ENCODE measurements at regions not wholly inside any gene's neighbourhood (a gene's known extent, or its start where the extent isn't known, plus 50 kb on each side); places are given as distances from the start of the nearest gene placed in this dataset.
A peak's percentile ranks its signal among the peaks of the same experiment; 100 is the strongest.
"Not testable (repeated sequence)": the region's sequence is repeated elsewhere in the genome, so short reads cannot be mapped to it uniquely, and the experiment has no call there.

- Mint-ChIP-seq H3K27ac (peak overlapping the region in 1 of 6 donors; percentile 58), H3K4me3 (no peak overlapping the region), H3K9me3 (peaks cover 1 to 22% (median 7%) of the 10 kb centered on the region in 7 donors), H3K27me3 (no peaks in the 10 kb centered on the region), H3K36me3 (no peaks in the 10 kb centered on the region), H3K4me1 (no peaks in the 10 kb centered on the region)
- ATAC-seq (ENCODE audit: low read depth in 2 of 2) = no peak
- DNase-seq = no peak
Observed at GRCh38 chrX:95974890-95975289, 709.8 kb upstream of the DIAPH2 start.

GRCh38 chrX:95995583-95995982, 689.1 kb upstream of the DIAPH2 start:
- Mint-ChIP-seq H3K9me3 (peaks cover 0 to 8% (median 0%) of the 10 kb centered on the region in 7 donors), H3K36me3 (no peaks in the 10 kb centered on the region), H3K27me3 (no peaks in the 10 kb centered on the region), H3K27ac (no peak overlapping the region), H3K4me1 (no peaks in the 10 kb centered on the region), H3K4me3 (no peak overlapping the region)
- ATAC-seq (ENCODE audit: low read depth in 2 of 2) = no peak
- DNase-seq = no peak

- no peak overlapping the region for H3K27ac Mint-ChIP-seq
- ATAC-seq (ENCODE audit: low read depth in 2 of 2) = no peak
- no peaks in the 10 kb centered on the region for H3K36me3 Mint-ChIP-seq
- no peak overlapping the region for H3K4me3 Mint-ChIP-seq
- peaks cover 0 to 8% (median 0%) of the 10 kb centered on the region in 7 donors for H3K9me3 Mint-ChIP-seq
- H3K4me1 Mint-ChIP-seq = no peaks in the 10 kb centered on the region
- DNase-seq = no peak
- H3K27me3 Mint-ChIP-seq = no peaks in the 10 kb centered on the region
Observed at GRCh38 chrX:95996294-95996693, 688.3 kb upstream of the DIAPH2 start.

GRCh38 chrX:96002431-96002830, 682.2 kb upstream of the DIAPH2 start:
- Mint-ChIP-seq H3K36me3 (no peaks in the 10 kb centered on the region), H3K27ac (no peak overlapping the region), H3K27me3 (no peaks in the 10 kb centered on the region), H3K4me3 (no peak overlapping the region), H3K4me1 (no peaks in the 10 kb centered on the region), H3K9me3 (peaks cover 0 to 9% (median 2%) of the 10 kb centered on the region in 7 donors)
- ATAC-seq (ENCODE audit: low read depth in 2 of 2) (no peak), DNase-seq (no peak)

GRCh38 chrX:96004386-96004785, 680.3 kb upstream of the DIAPH2 start:
- no peaks in the 10 kb centered on the region for H3K36me3 Mint-ChIP-seq
- H3K4me1 Mint-ChIP-seq = no peaks in the 10 kb centered on the region
- H3K27me3 Mint-ChIP-seq = no peaks in the 10 kb centered on the region
- DNase-seq (no peak), ATAC-seq (ENCODE audit: low read depth in 2 of 2) (no peak)
- no peak overlapping the region for H3K27ac Mint-ChIP-seq
- peaks cover 0 to 9% (median 0%) of the 10 kb centered on the region in 7 donors for H3K9me3 Mint-ChIP-seq
- H3K4me3 Mint-ChIP-seq = no peak overlapping the region

DNA sequence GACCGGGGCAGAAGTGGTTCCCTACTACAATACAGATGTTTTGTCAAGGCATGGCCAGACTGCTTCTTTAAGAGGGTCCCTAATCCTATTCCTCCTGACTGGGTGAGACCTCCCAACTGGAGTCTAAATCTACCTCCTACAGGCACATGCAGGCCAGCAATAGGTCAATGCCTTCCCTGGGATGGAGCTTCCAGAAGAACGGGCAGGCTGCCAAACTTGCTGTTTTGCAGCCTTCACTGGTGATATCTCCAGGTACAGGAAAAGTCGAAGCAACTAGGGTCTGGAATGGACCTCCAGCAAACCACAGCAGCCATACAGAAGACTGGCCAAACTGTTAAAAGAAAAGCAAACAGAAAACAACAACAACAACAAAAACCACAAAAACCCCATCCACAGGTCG, 678.4 kb upstream of the DIAPH2 start:
- H3K27me3 Mint-ChIP-seq = no peaks in the 10 kb centered on the region
- DNase-seq (no peak), ATAC-seq (ENCODE audit: low read depth in 2 of 2) (no peak)
- no peaks in the 10 kb centered on the region for H3K4me1 Mint-ChIP-seq
- H3K27ac Mint-ChIP-seq = no peak overlapping the region
- H3K9me3 Mint-ChIP-seq = peaks cover 0 to 11% (median 4%) of the 10 kb centered on the region in 7 donors
- H3K4me3 Mint-ChIP-seq = no peak overlapping the region
- H3K36me3 Mint-ChIP-seq = no peaks in the 10 kb centered on the region

DNA sequence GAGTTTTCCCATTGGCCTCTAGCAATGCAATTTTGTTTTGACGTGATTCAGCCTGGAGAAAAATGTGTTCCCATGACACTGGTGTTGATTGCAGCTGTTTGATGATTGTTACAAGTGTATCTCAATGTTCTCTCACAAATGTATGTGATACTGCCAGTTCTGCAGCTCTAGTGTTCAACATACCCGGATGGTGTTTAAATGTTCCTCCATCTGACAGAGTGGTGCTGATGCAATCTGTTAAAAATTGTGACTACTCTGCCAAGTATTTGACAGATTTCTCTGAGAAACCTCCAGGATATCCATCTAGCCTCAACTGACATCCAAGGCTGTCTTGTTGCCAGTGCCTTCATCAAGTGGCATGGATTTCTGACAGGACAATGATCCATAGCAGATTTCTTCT, 657.2 kb upstream of the DIAPH2 start:
- H3K27me3 Mint-ChIP-seq = no peaks in the 10 kb centered on the region

DNA sequence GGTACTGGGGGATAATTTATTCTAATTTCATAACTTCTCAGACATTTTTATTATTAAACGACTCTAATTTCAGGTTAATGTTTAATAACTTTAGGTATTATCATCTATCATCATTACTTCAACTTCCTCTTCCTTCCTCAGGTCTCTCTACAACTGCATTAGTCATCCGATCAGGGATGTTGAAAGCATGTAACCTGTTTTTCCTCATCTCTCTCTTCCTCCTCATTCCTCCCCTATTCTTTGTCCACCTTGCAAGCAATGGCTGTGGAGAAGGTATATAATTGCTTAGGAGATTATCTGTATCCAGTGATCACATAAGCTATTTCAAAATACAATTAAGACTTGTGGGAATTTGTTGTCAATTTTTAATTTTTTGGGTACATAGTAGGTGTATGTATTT, 632.6 kb upstream of the DIAPH2 start:
- Mint-ChIP-seq H3K27ac (no peak overlapping the region), H3K4me3 (peak overlapping the region in 1 of 8 donors; percentile 16), H3K27me3 (no peaks in the 10 kb centered on the region), H3K9me3 (peaks cover 0 to 17% (median 4%) of the 10 kb centered on the region in 7 donors), H3K4me1 (no peaks in the 10 kb centered on the region), H3K36me3 (no peaks in the 10 kb centered on the region)
- no peak for DNase-seq
- no peak for ATAC-seq (ENCODE audit: low read depth in 2 of 2)

More for the DNA sequence above, 657.2 kb upstream of the DIAPH2 start:
- Mint-ChIP-seq H3K27ac (no peak overlapping the region), H3K4me3 (no peak overlapping the region), H3K9me3 (peaks cover 0 to 24% (median 4%) of the 10 kb centered on the region in 7 donors), H3K36me3 (no peaks in the 10 kb centered on the region), H3K4me1 (no peaks in the 10 kb centered on the region)
- DNase-seq (no peak), ATAC-seq (ENCODE audit: low read depth in 2 of 2) (no peak)

GRCh38 chrX:96081891-96082290, 602.8 kb upstream of the DIAPH2 start:
- no peak for DNase-seq
- Mint-ChIP-seq H3K36me3 (no peaks in the 10 kb centered on the region), H3K27ac (no peak overlapping the region), H3K4me3 (no peak overlapping the region), H3K9me3 (peaks cover 0 to 18% (median 4%) of the 10 kb centered on the region in 7 donors), H3K4me1 (no peaks in the 10 kb centered on the region), H3K27me3 (no peaks in the 10 kb centered on the region)
- ATAC-seq (ENCODE audit: low read depth in 2 of 2) = no peak

GRCh38 chrX:96094616-96095015, 590.0 kb upstream of the DIAPH2 start:
- Mint-ChIP-seq H3K27ac (no peak overlapping the region), H3K9me3 (peaks cover 0 to 17% (median 8%) of the 10 kb centered on the region in 7 donors), H3K4me3 (no peak overlapping the region), H3K4me1 (no peaks in the 10 kb centered on the region), H3K36me3 (no peaks in the 10 kb centered on the region), H3K27me3 (no peaks in the 10 kb centered on the region)
- no peak for DNase-seq
- ATAC-seq (ENCODE audit: low read depth in 2 of 2) = no peak

DNA sequence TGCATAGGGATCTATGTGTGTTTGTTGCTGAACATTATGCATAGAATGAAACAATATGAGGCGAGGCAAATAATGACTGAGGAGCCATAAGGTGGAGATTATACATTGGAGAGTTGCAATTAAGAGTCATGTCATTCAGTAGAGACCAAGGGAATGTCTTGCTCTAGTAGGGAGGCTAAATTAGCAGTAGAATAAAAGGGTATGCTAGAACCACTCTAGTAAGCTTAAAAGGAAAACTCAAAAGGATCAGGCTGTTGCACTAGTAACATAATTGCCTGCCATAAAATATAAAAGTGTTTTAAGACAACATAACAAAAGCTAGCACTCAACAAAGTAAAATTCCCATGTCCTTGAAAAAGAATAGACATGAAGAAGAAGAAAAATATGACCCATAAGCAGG, 586.2 kb upstream of the DIAPH2 start:
- Mint-ChIP-seq H3K27me3 (no peaks in the 10 kb centered on the region), H3K27ac (no peak overlapping the region), H3K4me3 (no peak overlapping the region), H3K36me3 (no peaks in the 10 kb centered on the region), H3K9me3 (peaks cover 0 to 7% (median 0%) of the 10 kb centered on the region in 7 donors), H3K4me1 (no peaks in the 10 kb centered on the region)
- DNase-seq = no peak
- no peak for ATAC-seq (ENCODE audit: low read depth in 2 of 2)

- no peak for ATAC-seq (ENCODE audit: low read depth in 2 of 2)
- no peaks in the 10 kb centered on the region for H3K27me3 Mint-ChIP-seq
- peaks cover 0 to 5% (median 0%) of the 10 kb centered on the region in 7 donors for H3K9me3 Mint-ChIP-seq
- H3K36me3 Mint-ChIP-seq = no peaks in the 10 kb centered on the region
- DNase-seq = no peak
- H3K27ac Mint-ChIP-seq = no peak overlapping the region
- no peaks in the 10 kb centered on the region for H3K4me1 Mint-ChIP-seq
- H3K4me3 Mint-ChIP-seq = no peak overlapping the region
Observed at GRCh38 chrX:96102997-96103396, 581.6 kb upstream of the DIAPH2 start.

DNA sequence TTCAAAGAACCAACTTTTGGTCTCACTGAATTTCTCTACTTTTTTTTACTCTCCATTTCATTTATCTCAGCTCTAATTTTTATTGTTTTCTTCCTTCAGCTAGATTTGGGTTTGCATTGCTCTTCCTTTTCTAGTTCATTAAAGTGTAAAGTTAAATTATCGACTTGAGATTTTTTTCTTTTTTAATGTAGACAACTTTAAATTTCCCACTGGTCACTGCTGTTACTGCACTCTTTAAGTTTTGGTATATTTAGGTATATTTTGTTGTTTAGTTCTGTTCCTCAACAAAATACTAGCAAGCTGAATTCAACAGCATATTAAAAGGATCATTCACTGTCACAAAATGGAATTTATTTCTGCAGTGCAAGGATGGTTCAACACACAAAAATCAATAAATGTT, 572.0 kb upstream of the DIAPH2 start:
- ATAC-seq (ENCODE audit: low read depth in 2 of 2) (no peak), DNase-seq (no peak)
- peaks cover 0 to 10% (median 5%) of the 10 kb centered on the region in 7 donors for H3K9me3 Mint-ChIP-seq
- no peaks in the 10 kb centered on the region for H3K27me3 Mint-ChIP-seq
- H3K27ac Mint-ChIP-seq = no peak overlapping the region
- no peaks in the 10 kb centered on the region for H3K4me1 Mint-ChIP-seq
- no peak overlapping the region for H3K4me3 Mint-ChIP-seq
- no peaks in the 10 kb centered on the region for H3K36me3 Mint-ChIP-seq

GRCh38 chrX:96126182-96126581, 558.5 kb upstream of the DIAPH2 start:
- DNase-seq (no peak), ATAC-seq (ENCODE audit: low read depth in 2 of 2) (no peak)
- no peaks in the 10 kb centered on the region for H3K27me3 Mint-ChIP-seq

DNA sequence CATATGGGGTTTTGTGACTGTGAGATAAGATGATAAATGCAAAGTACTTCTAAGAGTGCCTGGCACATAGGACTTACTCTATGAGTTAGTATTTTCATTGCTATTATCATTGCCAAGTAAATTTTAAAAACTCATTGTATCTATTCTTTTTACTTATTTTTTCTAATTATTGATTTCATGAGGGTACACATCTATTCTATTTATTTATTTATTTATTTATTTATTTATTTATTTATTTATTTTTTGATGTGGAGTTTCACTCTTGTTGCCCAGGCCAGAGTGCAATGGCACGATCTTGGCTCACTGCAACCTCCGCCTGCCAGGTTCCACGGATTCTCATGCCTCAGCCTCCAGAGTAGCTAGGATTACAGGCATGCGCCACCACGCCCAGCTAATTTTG, 556.6 kb upstream of the DIAPH2 start:
- not testable (repeated sequence) for H3K27me3 Mint-ChIP-seq; H3K4me1 Mint-ChIP-seq; DNase-seq; H3K27ac Mint-ChIP-seq; H3K36me3 Mint-ChIP-seq; H3K9me3 Mint-ChIP-seq; ATAC-seq (ENCODE audit: low read depth in 2 of 2); H3K4me3 Mint-ChIP-seq

More at GRCh38 chrX:96126182-96126581, 558.5 kb upstream of the DIAPH2 start:
- Mint-ChIP-seq H3K4me1 (no peaks in the 10 kb centered on the region), H3K9me3 (peaks cover 0 to 9% (median 0%) of the 10 kb centered on the region in 7 donors), H3K36me3 (no peaks in the 10 kb centered on the region), H3K4me3 (no peak overlapping the region), H3K27ac (no peak overlapping the region)

Data from naive B cell (primary cell).